ENCODE measurements at regions not wholly inside any gene's neighbourhood (a gene's known extent, or its start where the extent isn't known, plus 50 kb on each side); places are given as distances from the start of the nearest gene placed in this dataset.
"Not testable (repeated sequence)": the region's sequence is repeated elsewhere in the genome, so short reads cannot be mapped to it uniquely, and the experiment has no call there.

DNA sequence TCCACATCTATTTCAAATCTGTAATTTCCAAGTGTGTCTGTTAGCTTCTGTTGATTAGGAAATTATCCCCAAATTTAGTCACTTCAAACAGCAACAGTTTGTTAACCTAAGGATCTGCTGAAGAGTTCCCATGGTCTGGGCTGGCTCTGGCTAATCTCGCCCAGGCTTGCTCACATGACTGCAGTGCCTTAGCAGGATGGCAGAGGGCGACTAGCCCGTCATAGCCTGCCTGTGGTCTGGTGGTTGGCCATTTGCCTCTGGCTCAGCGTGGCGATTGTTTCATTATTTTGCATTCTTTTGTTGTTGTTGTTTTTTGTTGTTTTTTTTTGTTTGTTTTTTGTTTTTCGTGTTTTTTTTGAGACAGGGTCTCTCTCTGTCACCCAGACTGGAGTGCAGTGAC, 264.0 kb downstream of the TRIML1 start:
- no peak overlapping the region for H3K4me3 ChIP-seq
- 73 to 93% methylated on average over 4 to 5 of the region's 6 CpGs for WGBS, 2 donors (ENCODE audit: low coverage in 1 of 2)
- H3K27me3 ChIP-seq = no peaks in the 10 kb centered on the region
- TF ChIP-seq POLR2A (IDR thresholded peaks at IDR 0.05) (no peak), POLR2AphosphoS5 (IDR thresholded peaks at IDR 0.05) (no peak), EP300 (IDR thresholded peaks at IDR 0.05) (no peak)
- TF ChIP-seq, protein P1, sequence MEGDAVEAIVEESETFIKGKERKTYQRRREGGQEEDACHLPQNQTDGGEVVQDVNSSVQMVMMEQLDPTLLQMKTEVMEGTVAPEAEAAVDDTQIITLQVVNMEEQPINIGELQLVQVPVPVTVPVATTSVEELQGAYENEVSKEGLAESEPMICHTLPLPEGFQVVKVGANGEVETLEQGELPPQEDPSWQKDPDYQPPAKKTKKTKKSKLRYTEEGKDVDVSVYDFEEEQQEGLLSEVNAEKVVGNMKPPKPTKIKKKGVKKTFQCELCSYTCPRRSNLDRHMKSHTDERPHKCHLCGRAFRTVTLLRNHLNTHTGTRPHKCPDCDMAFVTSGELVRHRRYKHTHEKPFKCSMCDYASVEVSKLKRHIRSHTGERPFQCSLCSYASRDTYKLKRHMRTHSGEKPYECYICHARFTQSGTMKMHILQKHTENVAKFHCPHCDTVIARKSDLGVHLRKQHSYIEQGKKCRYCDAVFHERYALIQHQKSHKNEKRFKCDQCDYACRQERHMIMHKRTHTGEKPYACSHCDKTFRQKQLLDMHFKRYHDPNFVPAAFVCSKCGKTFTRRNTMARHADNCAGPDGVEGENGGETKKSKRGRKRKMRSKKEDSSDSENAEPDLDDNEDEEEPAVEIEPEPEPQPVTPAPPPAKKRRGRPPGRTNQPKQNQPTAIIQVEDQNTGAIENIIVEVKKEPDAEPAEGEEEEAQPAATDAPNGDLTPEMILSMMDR (IDR thresholded peaks at IDR 0.05) = no peak
- no peaks in the 10 kb centered on the region for H3K4me1 ChIP-seq
- no peaks in the 10 kb centered on the region for H3K36me3 ChIP-seq
- no peak overlapping the region for H3K27ac ChIP-seq
- H3K9me3 ChIP-seq = no peaks in the 10 kb centered on the region
- no peak for ATAC-seq

DNA sequence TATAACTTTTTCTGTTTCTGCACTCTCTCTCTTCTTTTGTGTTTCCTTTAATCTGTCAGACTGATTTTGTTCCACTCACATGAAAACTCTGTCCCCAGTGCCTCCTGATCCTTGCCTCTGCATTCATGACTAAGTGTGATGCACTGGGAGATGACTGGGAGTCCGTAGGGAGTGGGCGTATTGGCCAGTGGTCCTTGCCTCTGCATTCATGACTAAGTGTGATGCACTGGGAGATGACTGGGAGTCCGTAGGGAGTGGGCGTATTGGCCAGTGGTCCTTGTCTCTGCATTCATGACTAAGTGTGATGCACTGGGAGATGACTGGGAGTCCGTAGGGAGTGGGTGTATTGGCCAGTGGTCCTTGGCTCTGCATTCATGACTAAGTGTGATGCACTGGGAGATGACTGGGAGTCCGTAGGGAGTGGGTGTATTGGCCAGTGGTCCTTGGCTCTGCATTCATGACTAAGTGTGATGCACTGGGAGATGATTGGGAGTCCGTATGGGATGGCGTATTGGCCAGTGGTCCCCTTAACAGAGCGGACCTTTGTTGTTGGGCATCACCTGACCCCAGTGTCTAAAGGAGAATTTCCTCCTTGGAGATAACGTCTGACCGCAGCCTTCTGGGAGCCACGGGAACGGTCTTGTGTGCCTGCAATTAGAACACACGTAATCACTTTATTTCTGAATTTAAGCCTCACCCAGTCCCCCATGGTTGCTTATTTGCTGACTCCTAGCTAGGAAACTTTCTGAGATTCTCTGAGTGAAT, 266.0 kb downstream of the TRIML1 start:
- 53 to 72% methylated on average over 8 to 13 of the region's 14 CpGs for WGBS, 2 donors (ENCODE audit: low coverage in 1 of 2)
- not testable (repeated sequence) for H3K27ac ChIP-seq, H3K4me1 ChIP-seq, H3K27me3 ChIP-seq, H3K36me3 ChIP-seq, H3K9me3 ChIP-seq, H3K4me3 ChIP-seq, ATAC-seq

DNA sequence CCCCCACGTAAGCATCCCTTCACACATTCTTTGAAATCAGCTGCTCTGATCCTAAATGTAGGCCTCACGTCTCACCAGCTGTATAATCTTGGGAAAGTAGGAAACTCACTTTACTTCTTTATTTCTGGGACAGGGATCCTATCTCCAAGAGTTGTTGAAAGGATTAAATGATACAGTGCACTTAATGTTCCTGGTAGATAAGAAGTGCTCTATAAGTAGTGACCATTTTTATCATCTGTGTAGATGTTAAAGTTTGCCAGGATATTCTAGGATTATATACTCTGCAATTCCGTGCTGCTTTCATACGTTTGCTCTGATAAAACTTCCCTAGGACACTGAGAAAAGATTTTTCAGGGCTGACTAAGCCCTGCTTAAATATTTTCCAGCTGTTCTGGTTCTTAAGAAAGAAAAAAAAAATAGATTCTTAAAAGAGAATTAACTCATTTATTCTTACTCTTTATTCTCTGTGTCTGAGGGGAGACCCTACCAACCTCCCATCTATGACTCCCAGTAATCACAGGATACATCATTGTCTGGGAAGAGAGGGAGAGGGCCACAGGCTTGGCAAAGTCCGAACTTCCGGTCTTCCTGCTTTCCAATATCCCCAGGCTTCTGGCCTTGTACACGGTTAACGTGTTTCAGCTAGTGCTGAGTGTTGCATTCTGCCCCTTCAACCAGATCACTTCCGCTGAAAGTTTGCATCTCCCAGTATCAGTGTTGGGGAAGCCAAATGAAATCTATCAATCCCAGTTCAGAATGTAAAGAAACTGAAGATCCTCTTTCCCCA, 269.2 kb downstream of the TRIML1 start:
- Histone ChIP-seq H3K9me3 (no peaks in the 10 kb centered on the region), H3K4me1 (no peaks in the 10 kb centered on the region), H3K4me3 (no peak overlapping the region), H3K27me3 (no peaks in the 10 kb centered on the region), H3K27ac (no peak overlapping the region), H3K36me3 (no peaks in the 10 kb centered on the region)
- WGBS, 2 donors (ENCODE audit: low coverage in 1 of 2) = 36 to 66% methylated on average over 9 of the region's 9 CpGs
- TF ChIP-seq POLR2AphosphoS5 (IDR thresholded peaks at IDR 0.05) (no peak), EP300 (IDR thresholded peaks at IDR 0.05) (no peak), POLR2A (IDR thresholded peaks at IDR 0.05) (no peak)
- TF ChIP-seq, protein P1 (IDR thresholded peaks at IDR 0.05) = no peak
- ATAC-seq = no peak

DNA sequence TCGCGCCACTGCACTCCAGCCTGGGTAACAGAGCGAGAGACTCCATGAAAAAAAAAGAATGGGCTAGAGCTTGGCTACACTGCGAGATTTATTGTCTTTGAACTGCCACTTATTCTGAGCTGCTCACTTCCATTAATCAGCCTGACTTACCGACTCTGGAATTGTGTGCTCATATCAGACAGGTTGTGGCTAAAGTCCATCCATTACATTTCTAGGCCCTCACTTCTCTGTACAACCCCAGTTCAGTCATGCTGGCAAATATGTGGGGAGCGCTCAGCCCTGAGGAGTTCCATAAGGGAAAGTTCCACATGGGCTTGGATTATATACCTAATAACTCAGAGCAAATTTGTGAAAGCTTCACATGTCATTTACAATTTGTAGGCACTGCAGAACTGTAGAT, 270.6 kb downstream of the TRIML1 start:
- Histone ChIP-seq H3K4me3 (no peak overlapping the region), H3K27me3 (no peaks in the 10 kb centered on the region), H3K36me3 (no peaks in the 10 kb centered on the region), H3K27ac (no peak overlapping the region), H3K9me3 (no peaks in the 10 kb centered on the region), H3K4me1 (no peaks in the 10 kb centered on the region)
- WGBS, 2 donors (ENCODE audit: low coverage in 1 of 2) = 83 to 93% methylated on average over 3 to 5 of the region's 6 CpGs
- TF ChIP-seq EP300 (IDR thresholded peaks at IDR 0.05) = no peak
- TF ChIP-seq, protein P1 (IDR thresholded peaks at IDR 0.05) = no peak
- TF ChIP-seq POLR2A (IDR thresholded peaks at IDR 0.05) = no peak
- TF ChIP-seq POLR2AphosphoS5 (IDR thresholded peaks at IDR 0.05) = no peak
- ATAC-seq = no peak

DNA sequence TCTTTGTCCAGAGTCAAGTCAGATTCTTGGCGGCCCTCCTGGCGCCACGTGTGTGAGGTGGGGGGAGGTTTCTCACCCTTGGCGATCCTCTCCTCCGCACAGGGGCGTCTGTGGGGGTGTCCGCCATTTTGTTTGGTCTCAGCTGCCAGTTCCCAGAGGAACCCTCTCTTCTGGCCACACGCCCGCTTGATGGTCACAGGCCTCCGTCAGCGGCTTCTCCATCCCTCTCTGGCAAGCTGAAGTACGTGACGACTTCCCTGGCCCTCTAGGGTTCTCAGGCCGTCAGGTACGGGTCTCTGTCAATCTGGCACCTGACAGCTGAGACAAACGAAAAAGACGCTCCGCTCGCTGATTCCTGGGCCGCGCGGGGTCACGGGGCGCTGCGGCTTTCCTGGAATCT, 272.6 kb downstream of the TRIML1 start:
- no peak for ATAC-seq
- H3K4me3 ChIP-seq = no peak overlapping the region
- H3K9me3 ChIP-seq = no peaks in the 10 kb centered on the region
- no peaks in the 10 kb centered on the region for H3K4me1 ChIP-seq
- 84 to 88% methylated on average over 4 to 7 of the region's 25 CpGs for WGBS, 2 donors (ENCODE audit: low coverage in 1 of 2)
- TF ChIP-seq, protein P1 (IDR thresholded peaks at IDR 0.05) = no peak
- no peak for TF ChIP-seq EP300 (IDR thresholded peaks at IDR 0.05)
- TF ChIP-seq POLR2AphosphoS5 (IDR thresholded peaks at IDR 0.05) = no peak
- no peak for TF ChIP-seq POLR2A (IDR thresholded peaks at IDR 0.05)
- no peak overlapping the region for H3K27ac ChIP-seq
- no peaks in the 10 kb centered on the region for H3K36me3 ChIP-seq
- H3K27me3 ChIP-seq = no peaks in the 10 kb centered on the region

Measured in gastroesophageal sphincter (tissue), 4 donors.